ENCODE measurements at regions not wholly inside any gene's neighbourhood (a gene's known extent, or its start where the extent isn't known, plus 50 kb on each side); places are given as distances from the start of the nearest gene placed in this dataset.

DNA sequence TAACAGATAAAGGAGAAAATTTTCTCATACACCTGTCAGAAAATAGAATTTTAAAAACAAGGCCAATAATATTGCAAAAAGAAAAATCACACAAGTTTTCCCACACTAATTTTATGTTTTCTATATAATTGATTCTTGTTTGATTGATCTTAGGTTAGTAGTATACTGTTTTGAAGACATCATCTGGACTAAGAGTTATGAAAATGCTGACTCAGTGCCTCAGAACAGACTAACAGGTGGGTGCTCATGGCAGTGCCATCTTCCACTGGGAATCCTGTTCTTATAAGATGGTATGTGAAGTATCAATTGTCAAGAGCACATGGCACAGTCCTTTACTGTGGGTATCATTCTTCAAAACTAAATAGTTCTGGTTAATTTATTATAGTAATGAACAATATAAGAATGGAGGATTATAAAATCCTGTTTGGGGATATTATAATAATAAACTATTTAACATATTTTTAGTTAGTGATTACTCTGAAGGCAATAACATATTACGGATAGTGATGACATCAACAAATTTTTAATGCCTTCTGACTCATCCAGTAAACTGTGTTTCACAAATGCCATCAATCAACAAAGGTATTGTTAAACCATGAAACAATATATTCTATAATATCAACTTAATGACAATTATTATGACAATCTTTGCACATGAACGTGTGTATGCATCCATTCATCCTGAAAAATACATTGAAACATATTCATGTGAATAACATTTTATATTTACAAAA, 384.6 kb upstream of the KHDRBS2 start:
- DNase-seq (ENCODE audit: low spot score), result no peak

DNA sequence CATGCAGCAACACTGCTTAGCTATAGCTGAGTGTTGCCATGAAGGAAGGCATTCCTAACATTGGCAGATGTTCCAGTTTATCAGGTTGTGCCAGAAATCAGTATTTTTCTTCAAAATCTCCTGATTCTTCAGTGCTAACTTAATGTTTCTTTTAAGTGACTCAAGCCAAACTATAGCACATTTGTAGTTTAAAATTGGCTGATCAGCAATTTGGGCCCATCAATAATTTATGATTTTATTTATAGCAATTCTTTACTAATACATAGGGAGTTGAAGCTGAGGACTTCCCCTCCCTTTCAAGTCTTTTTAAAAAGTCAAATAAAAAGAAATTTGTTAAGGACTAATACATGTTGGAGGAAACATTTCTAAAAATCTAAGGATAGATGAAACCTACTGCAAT, 383.8 kb upstream of the KHDRBS2 start:
- no peak for DNase-seq (ENCODE audit: low spot score)

DNA sequence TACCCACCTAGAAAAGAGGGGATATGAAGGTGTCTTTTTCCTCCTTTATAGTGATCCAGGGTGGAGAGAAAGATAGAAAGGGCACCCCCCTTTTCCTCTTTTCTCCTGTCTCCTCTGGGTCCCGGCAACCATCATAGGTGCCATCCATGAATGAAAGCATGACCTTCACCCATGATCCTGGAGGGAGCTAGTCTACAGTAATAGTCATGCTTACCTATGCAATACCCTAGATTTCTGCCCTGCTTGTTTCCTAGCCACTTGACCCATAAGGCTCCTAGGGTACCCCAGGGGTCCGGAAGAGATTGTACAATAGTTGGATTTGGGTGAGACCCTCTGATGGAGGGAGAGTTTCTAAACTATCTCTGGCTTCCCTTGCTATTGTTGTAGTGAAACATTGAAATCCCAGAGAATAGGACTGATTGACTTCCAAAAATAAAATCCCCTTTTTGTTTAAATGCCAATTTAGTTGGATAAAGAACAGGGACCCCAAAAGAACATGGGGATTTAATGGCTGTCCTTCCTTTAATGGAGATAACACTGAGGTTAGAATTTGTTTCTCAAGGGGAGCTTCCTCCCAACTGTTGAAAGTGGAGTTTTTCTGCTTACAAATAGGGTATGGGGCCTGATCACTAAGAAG, 366.8 kb upstream of the KHDRBS2 start:
- no peak for DNase-seq (ENCODE audit: low spot score)

GRCh38 chr6:62645274-62645673, 359.2 kb upstream of the KHDRBS2 start:
- no peak for DNase-seq (ENCODE audit: low spot score)

GRCh38 chr6:62640749-62641148, 354.7 kb upstream of the KHDRBS2 start:
- no peak for DNase-seq (ENCODE audit: low spot score)

DNA sequence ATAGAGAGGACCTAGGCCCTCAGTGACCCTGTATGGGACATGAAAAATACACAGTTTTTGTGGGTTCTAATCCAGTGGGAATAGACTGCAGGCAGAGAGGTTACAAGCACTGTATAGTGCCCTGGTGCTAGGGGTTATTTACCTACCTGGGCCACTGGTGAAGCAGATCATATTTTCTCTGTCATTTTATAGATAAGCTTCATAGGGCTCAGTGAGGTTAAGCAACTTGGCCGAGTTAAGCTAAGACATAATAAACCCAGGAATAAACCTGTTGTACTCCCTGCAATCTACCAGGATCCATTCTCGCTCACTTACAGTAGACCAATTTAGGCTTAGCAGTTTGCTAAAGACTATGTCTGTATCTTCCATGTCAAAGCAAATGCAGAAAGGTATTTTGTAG, 340.6 kb upstream of the KHDRBS2 start:
- DNase-seq (ENCODE audit: low spot score), result no peak

GRCh38 chr6:62623846-62624532, 338.0 kb upstream of the KHDRBS2 start:
- no peak for DNase-seq (ENCODE audit: low spot score)

DNA sequence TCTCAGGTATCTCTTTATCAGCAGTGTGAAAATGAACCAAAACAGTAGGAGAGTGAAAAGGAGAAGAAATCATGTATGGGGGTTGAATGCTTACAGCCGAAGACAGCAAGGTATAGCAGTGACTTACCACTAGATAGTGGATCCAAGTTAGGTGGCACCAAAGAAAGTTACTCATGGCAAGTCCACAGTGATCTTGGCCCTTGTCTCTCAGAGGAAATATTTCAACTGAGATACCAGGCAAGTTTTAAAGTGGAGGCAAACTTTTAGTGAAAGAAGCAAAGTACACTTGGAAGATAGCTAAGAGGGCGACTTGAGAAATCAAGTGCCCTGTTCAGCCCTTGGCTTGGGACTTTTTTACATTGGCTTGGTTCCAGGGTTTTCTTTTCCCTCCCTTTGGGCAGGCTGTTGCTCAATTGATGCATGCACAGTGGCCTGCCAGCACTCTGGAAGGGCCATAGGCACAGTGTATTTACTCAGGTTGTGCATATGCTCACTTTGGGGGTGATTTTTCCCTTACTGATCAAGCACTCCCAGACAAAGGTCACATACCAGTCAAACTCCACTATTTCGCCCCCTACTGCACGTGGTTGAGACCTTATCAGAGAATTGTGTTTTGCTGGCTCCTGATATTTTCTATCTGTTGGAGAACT, 329.5 kb upstream of the KHDRBS2 start:
- no peak for DNase-seq (ENCODE audit: low spot score)

GRCh38 chr6:62614442-62614841, 328.4 kb upstream of the KHDRBS2 start:
- no peak for DNase-seq (ENCODE audit: low spot score)

DNA sequence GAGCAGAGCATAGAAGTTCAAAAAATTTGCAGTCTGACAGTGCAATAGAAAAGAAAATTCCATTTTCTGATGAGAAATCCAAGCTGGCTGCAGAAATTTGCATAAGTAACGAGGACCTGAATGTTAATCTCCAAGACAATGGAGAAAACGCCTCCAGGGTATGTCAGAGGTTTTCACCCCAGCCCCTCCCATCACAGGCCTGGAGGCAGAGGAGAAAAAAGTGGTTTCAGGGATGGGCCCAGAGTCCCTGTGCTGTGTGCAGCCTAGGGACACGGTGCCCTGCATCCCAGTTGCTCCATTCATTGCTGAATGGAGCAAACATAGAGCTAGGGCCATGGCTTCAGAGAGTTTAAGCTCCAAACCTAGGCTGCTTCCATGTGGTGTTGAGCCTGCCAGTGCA, 327.9 kb upstream of the KHDRBS2 start:
- no peak for DNase-seq (ENCODE audit: low spot score)

DNA sequence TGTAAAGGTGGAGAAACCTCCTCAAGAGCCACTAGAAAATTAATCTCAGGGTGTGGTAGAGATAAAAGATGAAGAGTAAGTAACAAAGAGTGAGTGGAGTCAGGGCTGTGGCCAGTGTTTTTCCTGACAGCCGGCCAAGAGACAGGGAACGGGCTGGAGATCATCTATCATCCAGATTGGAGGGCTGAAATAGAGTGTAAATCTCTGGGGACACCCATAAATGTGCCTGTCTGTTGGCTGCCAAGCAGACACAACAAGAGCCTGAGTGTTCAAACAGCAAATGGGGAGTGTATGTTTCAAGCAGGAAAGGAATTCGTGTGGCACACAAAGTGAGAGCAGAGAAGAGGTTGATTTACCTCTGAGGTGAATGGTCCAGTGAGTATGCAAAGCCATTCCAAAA, 326.4 kb upstream of the KHDRBS2 start:
- no peak for DNase-seq (ENCODE audit: low spot score)

DNA sequence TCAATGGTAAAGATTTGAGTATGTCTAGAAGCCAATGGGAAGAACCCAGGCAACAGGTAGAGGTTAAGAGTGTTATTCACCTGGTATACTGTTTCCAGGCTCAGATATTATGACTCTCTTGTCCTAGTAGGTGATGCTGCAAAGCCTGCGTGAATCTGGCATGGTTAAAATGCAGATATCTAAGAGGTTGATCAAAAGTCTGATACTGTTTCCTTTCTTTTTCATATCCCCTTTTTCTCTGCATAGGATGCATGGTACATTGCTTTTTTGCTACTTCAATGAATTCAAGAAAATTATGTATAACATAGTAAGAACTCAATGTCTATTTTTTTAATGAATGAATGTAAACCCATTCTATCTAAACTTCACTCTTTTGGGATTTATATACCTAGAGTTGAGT, 284.3 kb upstream of the KHDRBS2 start:
- DNase-seq (ENCODE audit: low spot score), result no peak

DNA sequence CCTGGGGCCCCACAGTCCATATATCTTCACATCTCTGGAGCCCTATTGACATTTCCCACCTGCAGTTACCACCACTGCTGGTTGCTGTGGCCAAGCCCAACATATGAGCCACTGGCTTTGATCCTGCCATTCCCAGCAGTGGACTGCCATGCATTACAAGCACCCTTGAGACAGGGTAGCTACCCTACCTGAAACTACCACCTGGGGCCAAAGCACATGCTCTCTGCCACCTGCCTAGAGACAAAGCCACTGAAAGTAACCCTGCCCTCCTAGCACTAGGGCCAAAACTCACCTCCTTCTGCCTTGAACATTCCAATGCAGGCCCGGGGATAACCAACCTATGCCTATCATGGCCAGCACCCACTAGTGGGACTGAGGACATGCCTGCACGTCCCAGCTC, 255.5 kb upstream of the KHDRBS2 start:
- DNase-seq (ENCODE audit: low spot score), result no peak

- DNase-seq (ENCODE audit: low spot score), result no peak
Observed at GRCh38 chr6:62530985-62531384, 245.0 kb upstream of the KHDRBS2 start.

DNA sequence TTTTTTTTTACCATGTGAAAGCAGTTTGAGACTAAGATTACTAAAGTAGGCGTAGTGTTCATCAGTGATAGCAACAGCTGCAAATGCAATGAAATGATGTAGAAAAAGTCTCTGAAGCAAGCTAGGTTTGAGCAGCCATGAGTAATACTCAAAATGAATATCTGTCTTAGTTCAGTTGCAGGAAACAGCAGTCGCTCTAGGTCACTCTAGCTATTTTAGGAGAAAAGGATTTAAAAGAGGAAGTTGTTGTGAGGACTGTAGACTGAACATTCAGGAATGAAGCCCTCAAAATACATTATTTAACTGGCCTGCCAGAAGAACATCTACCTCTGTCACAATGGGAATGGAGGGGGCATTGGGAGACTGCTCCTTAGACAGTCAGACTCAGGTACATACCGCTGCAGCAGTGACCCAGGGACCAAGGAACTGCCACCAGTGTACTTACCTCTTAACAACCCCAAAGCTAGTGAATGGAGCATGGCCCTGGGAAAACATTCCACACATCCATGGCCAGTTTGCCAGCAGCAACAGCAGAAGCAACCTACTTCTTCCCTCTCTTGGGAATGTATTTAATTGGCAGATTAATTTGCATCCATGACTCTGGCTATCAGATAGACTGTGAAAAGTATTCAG, 243.0 kb upstream of the KHDRBS2 start:
- DNase-seq (ENCODE audit: low spot score), result no peak

- no peak for DNase-seq (ENCODE audit: low spot score)
Observed at GRCh38 chr6:62523630-62524029, 237.6 kb upstream of the KHDRBS2 start.

GRCh38 chr6:62519574-62519973, 233.5 kb upstream of the KHDRBS2 start:
- no peak for DNase-seq (ENCODE audit: low spot score)

DNA sequence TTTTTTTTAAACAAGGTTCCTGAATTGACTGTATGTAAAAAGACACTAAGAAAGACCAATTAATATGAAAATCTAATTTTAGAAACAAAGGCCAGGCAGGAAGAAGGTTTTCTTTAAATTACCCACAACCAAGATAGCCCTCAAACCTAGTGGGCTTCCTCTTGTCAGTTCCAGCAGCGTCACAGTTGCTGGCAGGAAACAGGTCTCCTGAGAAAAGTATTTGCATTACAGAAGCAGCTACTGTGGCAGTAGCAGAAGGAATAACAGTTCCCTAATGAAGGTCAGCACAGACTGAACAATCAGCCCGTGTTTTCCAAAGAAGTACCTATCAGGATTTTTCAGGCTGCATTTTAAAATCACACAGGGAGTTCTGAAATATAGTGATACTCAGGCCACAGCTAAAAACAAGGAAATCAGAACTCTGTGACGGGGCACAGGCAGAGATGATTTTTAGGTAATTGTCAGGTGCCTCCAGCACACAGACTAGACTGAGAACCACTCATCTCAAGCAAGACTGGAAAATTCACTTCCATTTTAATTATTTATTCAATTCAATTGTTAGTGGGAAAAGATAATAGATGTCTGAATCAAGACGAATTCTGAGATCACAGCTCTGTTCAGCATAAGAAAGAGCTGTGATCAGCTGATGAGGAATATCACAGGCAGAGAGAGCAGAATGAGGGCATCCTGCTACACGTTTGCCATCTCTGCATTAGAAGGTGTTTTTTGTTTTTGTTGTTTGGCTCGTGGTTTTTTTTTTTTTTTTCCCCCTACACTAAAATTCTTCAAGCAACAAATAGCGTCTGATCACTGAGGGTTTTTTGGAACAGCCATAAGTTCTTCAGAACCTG, 230.5 kb upstream of the KHDRBS2 start:
- DNase-seq (ENCODE audit: low spot score), result no peak

- DNase-seq (ENCODE audit: low spot score), result no peak
Observed at GRCh38 chr6:62492192-62492822, 206.3 kb upstream of the KHDRBS2 start.

DNA sequence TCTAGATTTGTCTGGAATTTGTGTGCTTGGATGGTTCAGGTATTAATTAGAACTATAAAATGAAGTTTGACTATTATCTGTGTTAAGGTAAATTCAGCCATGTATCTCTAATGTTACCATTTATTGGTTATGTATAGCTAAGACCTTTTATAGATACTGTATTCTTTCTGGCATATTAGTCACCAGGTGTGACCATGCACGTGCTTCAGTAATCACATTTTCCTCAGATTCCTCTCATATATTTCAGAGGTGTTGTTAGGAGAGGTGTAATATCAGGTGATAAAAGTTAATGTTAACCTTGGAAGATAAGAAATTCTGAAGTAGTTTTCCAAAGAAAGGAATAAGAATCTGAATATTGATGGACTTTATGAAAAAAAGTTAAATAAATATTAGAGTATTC, 194.5 kb upstream of the KHDRBS2 start:
- no peak for DNase-seq (ENCODE audit: low spot score)

DNA sequence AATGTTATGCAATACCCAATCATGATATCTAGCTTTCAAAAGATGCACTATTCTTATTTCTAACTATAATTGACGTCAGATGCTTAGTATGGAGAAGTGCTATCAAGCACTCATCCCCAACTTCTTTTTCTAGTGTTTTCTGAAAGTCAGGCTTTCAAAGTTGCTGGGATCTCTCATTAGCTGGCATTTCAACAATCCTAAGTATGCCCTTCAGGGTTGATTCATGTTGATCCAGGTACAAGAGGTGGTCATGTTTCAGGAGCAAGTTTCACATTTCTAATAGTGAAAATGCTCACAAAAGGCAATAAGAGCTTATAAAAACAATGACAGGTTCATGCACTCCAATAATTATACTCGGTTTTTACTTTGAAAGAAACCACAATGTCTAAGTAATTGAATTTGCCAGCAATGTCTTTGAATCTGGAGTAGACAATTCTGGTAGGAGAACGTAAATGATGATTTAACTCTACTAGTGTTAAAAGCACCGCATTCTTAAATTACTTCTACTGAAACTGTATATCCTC, 193.7 kb upstream of the KHDRBS2 start:
- no peak for DNase-seq (ENCODE audit: low spot score)
